Stimulated activated CD4-positive, alpha-beta T cell treated with anti-CD3 and anti-CD28 coated beads, TNF-alpha, amount 100 ng/mL, for 48 hours (primary cell): ENCODE measurements at regions not wholly inside any gene's neighbourhood (a gene's known extent, or its start where the extent isn't known, plus 50 kb on each side); places are given as distances from the start of the nearest gene placed in this dataset.
"Not testable (repeated sequence)": the region's sequence is repeated elsewhere in the genome, so short reads cannot be mapped to it uniquely, and the experiment has no call there.

Source experiments
- DNase-seq, 3 donors: peaks; one replicate each; pipeline ENCODE4 v3.0.0-alpha.2; 2020; ENCODE audit warnings: low read depth in 3 of 3

GRCh38 chrX:74251006-74251930 is 52.7 kb upstream of the ZCCHC13 start:
- DNase-seq, result no peak

GRCh38 chrX:74250574-74250973 is 53.4 kb upstream of the ZCCHC13 start:
- DNase-seq, result no peak

- DNase-seq, result no peak
Observed at GRCh38 chrX:74249963-74250362, 54.0 kb upstream of the ZCCHC13 start.

GRCh38 chrX:74248889-74249288 is 55.1 kb upstream of the ZCCHC13 start:
- no peak for DNase-seq

GRCh38 chrX:74246524-74246923 is 57.5 kb upstream of the ZCCHC13 start:
- no peak for DNase-seq

- DNase-seq, result no peak
Observed at GRCh38 chrX:74242484-74243138, 61.4 kb upstream of the ZCCHC13 start.

- DNase-seq, result no peak
Observed at GRCh38 chrX:74242050-74242449, 61.9 kb upstream of the ZCCHC13 start.

GRCh38 chrX:74238771-74239170 is 65.2 kb upstream of the ZCCHC13 start:
- no peak for DNase-seq

- DNase-seq, result no peak
Observed at GRCh38 chrX:74234818-74235217, 69.2 kb upstream of the ZCCHC13 start.

- no peak for DNase-seq
Observed at GRCh38 chrX:74232859-74233258, 71.1 kb upstream of the ZCCHC13 start.

GRCh38 chrX:74231625-74232024 is 72.4 kb upstream of the ZCCHC13 start:
- no peak for DNase-seq

- DNase-seq, result no peak
Observed at GRCh38 chrX:74230094-74230493, 73.9 kb upstream of the ZCCHC13 start.

GRCh38 chrX:74225111-74225510 is 78.9 kb upstream of the ZCCHC13 start:
- DNase-seq, result no peak

- DNase-seq, result no peak
Observed at GRCh38 chrX:74220277-74220676, 83.7 kb upstream of the ZCCHC13 start.

- no peak for DNase-seq
Observed at GRCh38 chrX:74218895-74219294, 85.1 kb upstream of the ZCCHC13 start.

GRCh38 chrX:74216421-74216820 is 87.6 kb upstream of the ZCCHC13 start:
- DNase-seq, result no peak

GRCh38 chrX:74211911-74212310 is 92.1 kb upstream of the ZCCHC13 start:
- no peak for DNase-seq

- DNase-seq, result no peak
Observed at GRCh38 chrX:74207539-74207938, 96.4 kb upstream of the ZCCHC13 start.

GRCh38 chrX:74195605-74196004 is 108.4 kb upstream of the ZCCHC13 start:
- no peak for DNase-seq

GRCh38 chrX:74195120-74195519 is 108.9 kb upstream of the ZCCHC13 start:
- DNase-seq, result no peak

- DNase-seq, result no peak
Observed at GRCh38 chrX:74187211-74187610, 116.8 kb upstream of the ZCCHC13 start.

GRCh38 chrX:74183047-74183446 is 120.9 kb upstream of the ZCCHC13 start:
- DNase-seq, result not testable (repeated sequence)

GRCh38 chrX:74181976-74182375 is 122.0 kb upstream of the ZCCHC13 start:
- DNase-seq, result not testable (repeated sequence)
